22Rv1 (cell line): ENCODE measurements at regions not wholly inside any gene's neighbourhood (a gene's known extent, or its start where the extent isn't known, plus 50 kb on each side); places are given as distances from the start of the nearest gene placed in this dataset.

Experiments
- ZFX ChIP-seq: fragments of 450-650 bp; IDR thresholded peaks from 2 replicates; pipeline ENCODE4 v1.6.1; 2017; ENCODE audit warnings: antibody characterized with exemption, borderline replicate concordance
- TF ChIP-seq, protein P1 (sequence below): fragments of 450-650 bp; IDR thresholded peaks from 2 replicates; pipeline ENCODE4 v1.5.1; 2017; ENCODE audit warnings: mild to moderate bottlenecking

DNA sequence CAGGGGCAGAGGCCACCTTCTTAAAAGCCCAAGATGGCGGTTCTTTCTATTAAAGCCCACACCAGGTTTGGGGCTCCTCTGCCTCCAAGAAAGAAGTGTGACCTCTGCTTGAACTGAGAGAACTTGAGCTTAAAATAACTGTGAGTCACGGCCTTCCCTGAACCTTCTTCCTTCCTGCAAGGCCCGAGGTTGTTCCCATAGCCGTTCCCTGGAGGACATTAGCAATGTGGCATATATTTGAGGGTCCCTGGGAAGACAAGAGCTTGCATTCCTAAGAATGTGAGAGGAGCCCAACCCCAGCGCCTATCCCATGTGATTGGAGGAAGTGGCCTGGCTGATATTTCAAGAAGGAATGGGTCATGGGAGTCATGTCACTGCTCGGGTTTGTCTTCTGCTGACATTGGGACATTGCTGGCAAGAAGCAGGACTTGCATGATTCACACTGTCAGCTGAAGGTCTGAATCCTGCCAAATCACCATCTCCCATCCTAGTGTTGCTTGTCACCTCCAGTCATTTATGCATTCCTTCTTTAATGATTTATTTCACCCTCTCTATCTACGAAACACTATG lies 168.1 kb downstream of the TRIB2 start:
- TF ChIP-seq, protein P1, sequence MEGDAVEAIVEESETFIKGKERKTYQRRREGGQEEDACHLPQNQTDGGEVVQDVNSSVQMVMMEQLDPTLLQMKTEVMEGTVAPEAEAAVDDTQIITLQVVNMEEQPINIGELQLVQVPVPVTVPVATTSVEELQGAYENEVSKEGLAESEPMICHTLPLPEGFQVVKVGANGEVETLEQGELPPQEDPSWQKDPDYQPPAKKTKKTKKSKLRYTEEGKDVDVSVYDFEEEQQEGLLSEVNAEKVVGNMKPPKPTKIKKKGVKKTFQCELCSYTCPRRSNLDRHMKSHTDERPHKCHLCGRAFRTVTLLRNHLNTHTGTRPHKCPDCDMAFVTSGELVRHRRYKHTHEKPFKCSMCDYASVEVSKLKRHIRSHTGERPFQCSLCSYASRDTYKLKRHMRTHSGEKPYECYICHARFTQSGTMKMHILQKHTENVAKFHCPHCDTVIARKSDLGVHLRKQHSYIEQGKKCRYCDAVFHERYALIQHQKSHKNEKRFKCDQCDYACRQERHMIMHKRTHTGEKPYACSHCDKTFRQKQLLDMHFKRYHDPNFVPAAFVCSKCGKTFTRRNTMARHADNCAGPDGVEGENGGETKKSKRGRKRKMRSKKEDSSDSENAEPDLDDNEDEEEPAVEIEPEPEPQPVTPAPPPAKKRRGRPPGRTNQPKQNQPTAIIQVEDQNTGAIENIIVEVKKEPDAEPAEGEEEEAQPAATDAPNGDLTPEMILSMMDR, result no peak
- TF ChIP-seq ZFX, result no peak
